T-helper 1 cell treated with Interleukin-12 subunit alpha and Interleukin-12 subunit beta and Interleukin-4 antibody, amounts not matched to agents 30 ng/mL and 1 ng/mL, for 36 hours (primary cell): ENCODE measurements at regions not wholly inside any gene's neighbourhood (a gene's known extent, or its start where the extent isn't known, plus 50 kb on each side); places are given as distances from the start of the nearest gene placed in this dataset.
"Not testable (repeated sequence)": the region's sequence is repeated elsewhere in the genome, so short reads cannot be mapped to it uniquely, and the experiment has no call there.

Experiments used
- intact Hi-C: fragments of 100-400 bp; cut with micrococcal nuclease; formaldehyde crosslinking; loops from one replicate; pipeline ENCODE4 v1.15.1; 2024

GRCh38 chr2:122061206-122061605, 305.8 kb downstream of the TSN start:
- intact Hi-C loops, result no loop called here

DNA sequence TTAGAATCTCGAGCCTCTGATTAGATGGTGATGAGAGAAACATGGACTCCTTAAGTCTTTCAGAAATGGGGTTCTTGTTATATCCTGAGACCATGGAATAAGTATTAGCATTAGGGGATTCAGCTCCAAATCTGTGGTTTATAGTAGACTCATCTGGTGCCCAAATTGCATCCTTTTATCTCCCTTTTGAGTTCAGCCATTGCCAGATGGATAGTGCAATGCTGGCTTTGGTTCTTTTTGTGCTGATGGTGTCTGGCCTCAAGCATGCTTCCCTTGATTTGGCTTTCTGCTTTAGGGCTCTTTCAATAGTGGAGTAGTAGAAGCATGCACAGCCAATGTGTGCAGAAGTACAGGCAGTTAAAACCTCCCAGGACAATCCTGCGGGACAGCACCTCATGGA, 306.4 kb downstream of the TSN start:
- intact Hi-C loops, result no loop called here

- intact Hi-C loops, result no loop called here
Measured at GRCh38 chr2:122062506-122062905, 307.1 kb downstream of the TSN start.

- intact Hi-C loops, result no loop called here
Measured at GRCh38 chr2:122063716-122064115, 308.3 kb downstream of the TSN start.

- intact Hi-C loops, result no loop called here
Measured at GRCh38 chr2:122070241-122070731, 314.8 kb downstream of the TSN start.

GRCh38 chr2:122072666-122073065, 317.2 kb downstream of the TSN start:
- intact Hi-C loops, result no loop called here

DNA sequence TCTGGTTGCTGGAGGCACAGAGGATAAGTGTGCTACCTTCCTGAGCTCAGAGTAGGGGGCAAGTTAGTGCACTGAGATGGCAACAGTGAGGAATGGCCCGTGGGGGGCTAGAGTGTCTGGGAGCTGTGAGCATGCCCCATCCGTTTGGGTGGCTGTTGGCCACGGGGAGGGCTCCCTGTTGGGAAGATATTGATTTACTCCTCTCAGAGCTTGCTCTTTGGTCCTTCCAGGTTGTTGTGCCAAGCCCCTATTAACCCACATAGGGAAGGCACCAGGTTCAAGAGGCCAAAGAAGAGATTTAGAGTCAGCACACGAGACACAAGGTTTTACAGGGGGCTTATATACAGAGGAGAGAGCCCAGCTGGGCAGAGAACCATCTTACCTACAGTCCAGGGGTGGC, 318.8 kb downstream of the TSN start:
- intact Hi-C loops, result no loop called here

DNA sequence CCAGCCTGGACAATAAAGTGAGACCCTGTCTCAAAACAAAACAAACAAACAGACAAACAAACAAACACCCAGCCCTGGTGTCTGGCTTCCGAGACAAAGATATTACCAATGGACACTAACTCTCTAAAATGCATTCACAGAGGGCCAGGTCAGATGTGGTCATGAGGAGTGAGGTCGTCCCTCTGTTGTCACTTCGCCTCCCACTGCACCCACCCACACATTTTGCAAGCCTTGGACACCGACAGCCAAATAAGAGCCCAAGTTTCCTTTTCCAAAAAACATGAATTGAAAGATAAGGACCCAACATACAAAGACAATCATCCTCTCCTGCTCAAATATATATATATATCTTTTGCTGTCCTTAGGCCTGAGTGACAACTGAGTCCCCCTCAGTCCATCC, 319.9 kb downstream of the TSN start:
- intact Hi-C loops, result no loop called here

- intact Hi-C loops, result no loop called here
Measured at GRCh38 chr2:122077114-122077513, 321.7 kb downstream of the TSN start.

DNA sequence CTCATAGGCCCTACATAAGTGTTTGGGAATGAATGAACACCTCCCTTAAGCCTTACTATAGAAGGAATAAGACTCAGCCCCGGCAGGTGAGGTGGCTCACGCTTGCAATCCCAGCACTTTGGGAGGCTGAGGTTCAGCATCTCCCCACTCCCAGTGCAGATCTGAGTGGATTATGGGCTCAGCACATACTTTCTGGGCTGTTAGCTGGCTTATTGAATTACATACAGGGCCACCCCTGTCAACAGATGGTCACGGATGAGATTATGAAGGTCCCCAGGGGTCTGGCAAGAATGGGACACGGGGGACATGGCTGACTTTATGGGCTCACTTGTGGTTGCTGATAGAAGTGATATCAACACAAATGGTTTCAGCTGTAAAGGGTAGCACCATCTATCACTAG, 322.3 kb downstream of the TSN start:
- intact Hi-C loops, result no loop called here

DNA sequence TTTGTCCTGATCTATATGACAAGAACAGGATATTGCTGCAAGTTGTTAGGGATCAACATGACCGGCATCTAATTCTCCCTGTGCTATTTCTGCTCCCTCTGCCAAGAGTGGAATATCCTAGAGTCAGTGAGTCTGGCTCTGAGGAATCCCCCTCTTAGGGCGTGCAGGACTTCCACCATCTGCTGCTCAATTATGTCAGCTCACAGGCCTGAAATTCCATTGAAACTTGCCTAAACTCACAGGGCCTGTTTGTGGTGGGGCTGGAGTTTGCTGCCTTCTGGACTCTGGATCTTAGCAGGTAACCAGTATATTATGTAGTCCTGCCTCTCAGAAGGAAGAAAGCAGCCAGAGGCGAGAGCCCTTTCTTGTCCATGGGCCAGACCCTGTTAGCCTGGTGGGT, 323.0 kb downstream of the TSN start:
- intact Hi-C loops, result no loop called here

DNA sequence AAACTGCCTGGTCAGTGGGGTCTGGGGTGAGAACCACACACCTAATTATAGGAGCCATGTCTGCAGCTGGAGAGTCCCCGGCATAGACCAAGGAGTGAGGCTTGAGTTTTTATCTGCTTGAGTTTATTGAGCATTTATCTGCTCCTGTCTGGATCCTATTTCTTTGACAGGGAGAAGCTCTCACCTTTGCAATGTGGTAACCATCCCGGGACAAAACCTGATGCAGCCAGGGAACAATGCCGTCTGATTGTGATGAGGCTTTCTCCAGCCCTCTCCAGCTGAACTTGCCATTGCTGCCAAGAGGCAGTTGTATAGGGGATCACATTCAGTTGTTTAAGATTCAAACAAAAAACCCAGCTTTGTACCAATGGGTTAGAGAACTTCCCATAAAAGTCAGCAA, 324.4 kb downstream of the TSN start:
- intact Hi-C loops, result no loop called here

DNA sequence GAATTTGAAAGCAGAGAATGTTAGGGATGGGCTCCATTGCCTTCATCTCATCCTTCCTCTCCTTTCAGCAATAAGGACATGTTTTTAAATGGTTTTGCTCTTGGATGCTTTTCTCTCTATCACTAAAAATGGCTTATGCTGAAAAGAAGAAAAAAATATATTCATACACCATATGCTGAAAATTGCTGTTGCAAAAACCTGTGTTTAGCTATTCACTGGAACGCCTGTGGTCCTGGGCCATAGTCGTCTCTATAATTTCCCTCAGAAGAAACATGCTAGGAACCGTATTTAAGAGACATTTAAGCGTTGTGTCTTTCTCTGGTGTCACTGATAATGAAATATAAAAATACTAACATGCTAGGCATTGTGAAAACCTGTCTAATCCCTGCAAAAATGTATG, 324.9 kb downstream of the TSN start:
- intact Hi-C loops, result no loop called here

DNA sequence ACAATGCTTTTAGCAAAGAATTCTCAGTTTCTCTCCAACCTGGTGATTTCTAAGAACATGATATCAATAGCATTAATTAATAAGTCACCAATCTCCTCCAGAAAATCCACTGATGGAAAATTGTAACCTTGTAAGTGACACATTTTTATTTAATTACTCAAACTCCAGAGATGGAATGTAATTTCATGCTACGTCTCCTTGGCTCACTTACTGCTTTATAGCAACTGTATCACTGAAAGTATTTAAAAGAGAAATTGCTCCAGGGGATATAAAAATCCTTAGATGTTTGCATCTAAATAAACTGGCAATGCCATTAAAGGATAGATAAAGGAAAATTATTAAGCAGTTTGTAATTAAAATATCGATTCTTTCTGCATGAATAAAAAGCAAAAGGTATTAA, 325.4 kb downstream of the TSN start:
- intact Hi-C loops, result no loop called here

GRCh38 chr2:122081751-122082150, 326.3 kb downstream of the TSN start:
- intact Hi-C loops, result no loop called here

DNA sequence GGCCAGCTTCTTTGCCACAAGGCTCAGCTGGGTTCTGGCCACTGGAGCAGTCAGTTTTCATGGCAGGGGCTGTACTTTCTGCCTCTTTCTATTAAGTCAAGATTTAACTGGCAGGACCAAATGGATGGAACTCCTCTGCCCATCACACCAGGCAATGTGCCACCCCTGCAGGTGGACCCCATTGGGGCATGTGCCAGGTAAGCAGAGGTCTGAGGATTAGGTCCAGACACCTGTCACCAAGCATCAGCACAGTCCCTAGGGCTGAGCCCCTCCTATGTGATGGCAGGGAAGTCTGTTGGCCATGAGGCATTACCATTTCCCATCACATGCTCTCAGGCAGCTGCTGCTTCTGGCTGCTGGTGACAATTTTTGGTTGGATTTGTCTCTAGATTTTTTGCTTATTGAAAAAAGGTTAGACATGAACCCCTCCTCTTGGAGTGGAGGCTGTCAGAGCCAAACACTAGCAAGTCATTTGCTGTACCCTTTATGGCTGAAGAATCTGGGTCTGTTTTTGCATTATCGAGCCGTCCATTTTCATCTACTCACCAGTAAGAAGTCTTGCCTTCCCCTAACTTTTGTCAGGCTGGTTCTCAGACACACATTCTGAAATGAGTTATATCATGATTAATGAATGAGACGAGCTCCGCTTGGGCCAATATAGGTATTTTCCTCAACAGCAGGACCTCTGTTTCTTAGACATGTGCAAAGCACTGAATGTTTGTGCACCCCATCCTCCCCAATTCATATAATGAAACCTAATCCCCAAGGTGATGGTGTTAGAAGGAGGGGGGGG, 328.0 kb downstream of the TSN start:
- intact Hi-C loops, result no loop called here

DNA sequence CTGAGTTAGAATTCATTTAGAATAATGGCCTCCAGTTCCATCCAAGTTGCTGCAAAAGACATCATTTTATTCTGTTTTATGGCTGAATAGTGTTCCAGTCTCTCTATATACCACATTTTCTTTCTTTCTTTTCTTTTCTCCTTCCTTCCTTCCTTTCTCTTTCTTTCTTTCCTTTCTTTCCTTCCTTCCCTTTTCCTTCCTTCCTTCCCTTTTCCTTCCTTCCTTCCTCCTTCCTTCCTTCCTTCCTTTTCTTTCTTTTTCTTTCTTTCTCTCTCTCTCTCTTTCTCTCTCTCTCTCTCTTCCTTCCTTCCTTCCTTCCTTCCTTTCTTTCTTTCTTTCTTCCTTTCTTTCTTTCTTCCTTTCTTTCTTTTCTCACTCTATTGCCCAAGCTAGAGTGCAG, 330.2 kb downstream of the TSN start:
- intact Hi-C loops, result not testable (repeated sequence)

- intact Hi-C loops, result no loop called here
Measured at GRCh38 chr2:122094557-122094956, 339.1 kb downstream of the TSN start.

GRCh38 chr2:122096761-122097160, 341.3 kb downstream of the TSN start:
- intact Hi-C loops, result no loop called here

GRCh38 chr2:122098306-122098705, 342.9 kb downstream of the TSN start:
- intact Hi-C loops, result no loop called here

- intact Hi-C loops, result no loop called here
Measured at GRCh38 chr2:122100346-122100745, 344.9 kb downstream of the TSN start.

- intact Hi-C loops, result no loop called here
Measured at GRCh38 chr2:122100756-122101155, 345.3 kb downstream of the TSN start.

DNA sequence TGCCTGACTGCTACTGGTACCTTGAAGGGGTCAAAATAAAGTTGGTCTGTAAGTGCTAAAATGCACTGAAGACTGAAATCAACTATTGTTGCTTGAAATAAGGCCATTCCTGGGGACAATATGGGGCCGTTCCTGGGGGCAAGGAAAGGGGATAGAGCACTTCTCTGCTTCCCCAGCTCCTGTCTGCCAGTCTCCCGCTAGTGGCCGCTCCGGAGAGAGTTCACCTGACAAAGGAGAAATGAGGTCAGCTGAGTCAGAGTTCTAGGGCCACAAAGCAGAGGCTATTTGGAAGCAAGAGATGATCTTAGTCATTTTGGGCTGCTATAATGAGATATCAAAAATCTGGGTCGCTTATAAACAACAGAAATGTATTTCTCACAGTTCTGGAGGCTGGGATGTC, 345.9 kb downstream of the TSN start:
- intact Hi-C loops, result no loop called here
